Vagina (tissue), 2 donors: ENCODE measurements at regions not wholly inside any gene's neighbourhood (a gene's known extent, or its start where the extent isn't known, plus 50 kb on each side); places are given as distances from the start of the nearest gene placed in this dataset.

Experiments used
- POLR2A ChIP-seq, 2 donors: fragments of 450-650 bp; IDR thresholded peaks; one replicate each; pipeline ENCODE4 v1.6.1; 2017; ENCODE audit warnings: antibody characterized with exemption in 2 of 2, mild to moderate bottlenecking in 2 of 2, moderate library complexity in 2 of 2
- POLR2AphosphoS5 ChIP-seq, 2 donors: sonication (generic); formaldehyde crosslinking; IDR thresholded peaks; one replicate each; pipeline ENCODE4 v1.9.0; 2017; ENCODE audit warnings: antibody characterized with exemption in 2 of 2, mild to moderate bottlenecking in 2 of 2, low read depth in 1 of 2; ENCODE audit not compliant: insufficient read depth in 1 of 2
- TF ChIP-seq, protein P1 (sequence below), 3 experiments: fragments of 450-650 bp in 2 of 3; fragments of 200-600 bp in 1 of 3; sonication (generic) in 1 of 3; IDR thresholded peaks; one replicate each; pipeline ENCODE4 v1.5.1; 2017 to 2019; ENCODE audit warnings: antibody characterized with exemption in 3 of 3, mild to moderate bottlenecking in 2 of 3, moderate library complexity in 2 of 3

DNA sequence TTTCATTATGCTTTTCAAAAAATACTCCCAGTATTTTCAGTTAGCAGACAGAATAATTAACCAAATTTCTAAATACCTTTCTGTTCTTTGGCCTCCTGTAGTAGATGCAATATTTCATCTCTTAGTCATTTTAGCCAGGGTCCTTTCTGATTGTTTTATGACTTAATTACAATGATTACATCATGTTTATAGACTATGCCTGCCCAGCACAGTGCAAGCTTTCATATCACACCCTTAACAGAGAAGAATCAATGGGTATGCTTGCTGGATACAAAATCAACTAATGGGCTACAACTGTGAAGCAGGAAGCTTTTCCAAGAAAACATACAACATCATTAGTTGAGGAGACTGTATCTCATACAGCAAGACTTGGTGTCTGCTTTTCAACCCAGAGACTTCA, 119.8 kb upstream of the NRSN1 start:
- TF ChIP-seq POLR2AphosphoS5 (IDR thresholded peaks at IDR 0.05; ENCODE audit: insufficient read depth in 1 of 2, low read depth in 1 of 2) (no peak), POLR2A (IDR thresholded peaks at IDR 0.05) (no peak)
- TF ChIP-seq, protein P1, sequence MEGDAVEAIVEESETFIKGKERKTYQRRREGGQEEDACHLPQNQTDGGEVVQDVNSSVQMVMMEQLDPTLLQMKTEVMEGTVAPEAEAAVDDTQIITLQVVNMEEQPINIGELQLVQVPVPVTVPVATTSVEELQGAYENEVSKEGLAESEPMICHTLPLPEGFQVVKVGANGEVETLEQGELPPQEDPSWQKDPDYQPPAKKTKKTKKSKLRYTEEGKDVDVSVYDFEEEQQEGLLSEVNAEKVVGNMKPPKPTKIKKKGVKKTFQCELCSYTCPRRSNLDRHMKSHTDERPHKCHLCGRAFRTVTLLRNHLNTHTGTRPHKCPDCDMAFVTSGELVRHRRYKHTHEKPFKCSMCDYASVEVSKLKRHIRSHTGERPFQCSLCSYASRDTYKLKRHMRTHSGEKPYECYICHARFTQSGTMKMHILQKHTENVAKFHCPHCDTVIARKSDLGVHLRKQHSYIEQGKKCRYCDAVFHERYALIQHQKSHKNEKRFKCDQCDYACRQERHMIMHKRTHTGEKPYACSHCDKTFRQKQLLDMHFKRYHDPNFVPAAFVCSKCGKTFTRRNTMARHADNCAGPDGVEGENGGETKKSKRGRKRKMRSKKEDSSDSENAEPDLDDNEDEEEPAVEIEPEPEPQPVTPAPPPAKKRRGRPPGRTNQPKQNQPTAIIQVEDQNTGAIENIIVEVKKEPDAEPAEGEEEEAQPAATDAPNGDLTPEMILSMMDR (IDR thresholded peaks at IDR 0.05) = no peak
